ENCODE measurements at regions not wholly inside any gene's neighbourhood (a gene's known extent, or its start where the extent isn't known, plus 50 kb on each side); places are given as distances from the start of the nearest gene placed in this dataset.

DNA sequence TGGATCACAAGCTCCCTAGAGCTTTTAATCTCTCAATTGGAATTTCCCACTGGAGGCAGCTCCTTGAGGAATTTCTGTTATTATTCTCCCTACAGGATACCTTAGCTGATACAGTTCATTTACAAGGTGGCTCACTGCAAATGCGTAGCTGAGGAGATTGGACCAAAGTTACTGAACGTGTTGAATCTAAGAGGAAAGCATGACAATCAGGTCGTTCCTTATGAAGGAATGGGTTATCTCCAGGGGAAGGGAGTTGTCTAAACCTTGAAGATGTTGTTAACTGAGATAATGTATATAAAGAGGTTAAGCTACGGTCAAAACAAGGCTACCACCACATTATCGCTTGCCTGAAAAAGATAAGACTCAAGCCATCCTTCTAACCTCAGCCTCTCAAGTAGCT is 105.8 kb upstream of the TBX3 start (continued):
- TF ChIP-seq FOSL1 (IDR thresholded peaks at IDR 0.05; ENCODE audit: insufficient read depth, low read depth, low read length): no peak

DNA sequence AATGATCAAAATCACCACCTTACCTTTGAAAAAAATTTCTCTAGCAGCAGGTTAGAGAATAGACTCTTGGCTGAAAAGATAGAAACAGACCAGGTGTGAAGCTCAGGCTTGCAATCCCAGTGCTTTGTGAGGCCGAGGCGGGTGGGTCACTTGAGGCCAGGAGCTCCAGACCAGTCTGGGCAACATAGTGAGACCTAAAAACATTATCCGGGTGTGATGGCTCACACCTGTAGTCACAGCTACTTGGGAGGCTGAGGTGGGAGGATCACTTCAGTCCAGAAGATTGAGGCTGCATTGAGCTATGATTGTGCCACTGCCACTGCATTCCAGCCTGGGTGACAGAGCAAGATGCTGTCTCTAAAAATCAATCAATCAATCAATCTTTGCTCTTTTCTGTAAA is 105.3 kb upstream of the TBX3 start:
- no peak overlapping the region for H4K8ac ChIP-seq (ENCODE audit: extremely low read depth, insufficient read depth, low read length)
- H3K18ac ChIP-seq (ENCODE audit: extremely low read depth, low read length): no peak overlapping the region
- H3K79me2 ChIP-seq (ENCODE audit: control insufficient read depth in 1 of 2, insufficient read depth in 2 of 2, low read length in 2 of 2): no peaks in the 10 kb centered on the region
- no peak for TF ChIP-seq KDM5A (IDR thresholded peaks at IDR 0.05; ENCODE audit: low read length)
- TF ChIP-seq CHD1 (IDR thresholded peaks at IDR 0.05; ENCODE audit: low read depth, low read length): no peak
- TF ChIP-seq, protein P1, sequence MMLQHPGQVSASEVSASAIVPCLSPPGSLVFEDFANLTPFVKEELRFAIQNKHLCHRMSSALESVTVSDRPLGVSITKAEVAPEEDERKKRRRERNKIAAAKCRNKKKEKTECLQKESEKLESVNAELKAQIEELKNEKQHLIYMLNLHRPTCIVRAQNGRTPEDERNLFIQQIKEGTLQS (IDR thresholded peaks at IDR 0.05; ENCODE audit: insufficient read depth, low read depth, low read length): no peak
- TF ChIP-seq GABPA (IDR thresholded peaks at IDR 0.05; ENCODE audit: borderline replicate concordance, insufficient read depth, low read length): no peak
- TF ChIP-seq HDAC2 (IDR thresholded peaks at IDR 0.05; ENCODE audit: borderline replicate concordance in 1 of 2, low read depth in 2 of 2, low read length in 2 of 2): no peak
- TF ChIP-seq JUND (IDR thresholded peaks at IDR 0.05; ENCODE audit: low read length): no peak
- no peaks in the 10 kb centered on the region for H3K23me2 ChIP-seq (ENCODE audit: low read depth, low read length)
- H3K27me3 ChIP-seq (replicated peaks in 1 of 4; ENCODE audit: control insufficient read depth in 3 of 4, extremely low read depth in 1 of 4, insufficient read depth in 3 of 4, low read length in 3 of 4): no peaks in the 10 kb centered on the region
- H2BK5ac ChIP-seq (ENCODE audit: low read depth, low read length): no peak overlapping the region
- no peaks in the 10 kb centered on the region for H3K79me1 ChIP-seq (ENCODE audit: low read depth, low read length)
- H2BK12ac ChIP-seq (ENCODE audit: low read depth, low read length): no peak overlapping the region
- H4K91ac ChIP-seq (replicated peaks; ENCODE audit: insufficient read length, low read length): no peak overlapping the region
- no peak overlapping the region for H2BK20ac ChIP-seq (ENCODE audit: low read length)
- H3K4me1 ChIP-seq (replicated peaks in 1 of 4; ENCODE audit: control insufficient read depth in 3 of 4, insufficient read depth in 4 of 4, low read length in 3 of 4): no peaks in the 10 kb centered on the region; a peak in 2 of 7 replicates
- H2BK15ac ChIP-seq (ENCODE audit: low read length): no peak overlapping the region
- H3K4me2 ChIP-seq (ENCODE audit: insufficient read depth in 1 of 2, low read depth in 2 of 2, low read length in 2 of 2): no peak overlapping the region
- no peak overlapping the region for H4K5ac ChIP-seq (ENCODE audit: insufficient read length, low read depth, low read length)
- no peak overlapping the region for H3K9ac ChIP-seq (replicated peaks in 1 of 4; ENCODE audit: extremely low read depth in 1 of 4, low read depth in 3 of 4, low read length in 3 of 4)
- H3K56ac ChIP-seq (replicated peaks; ENCODE audit: insufficient read length, low read depth, low read length): no peak overlapping the region
- H3K23ac ChIP-seq (ENCODE audit: insufficient read length): no peak overlapping the region
- WGBS, 2 experiments (ENCODE audit: extremely low coverage in 1 of 2, insufficient coverage in 1 of 2, insufficient read length in 1 of 2, insufficient replicate concordance in 2 of 2, low coverage in 1 of 2, low lambda C conversion rate in 2 of 2, missing lambda C conversion rate in 1 of 2): 94% methylated on average over 3 of the region's 3 CpGs; no CpG with 5 or more reads in 1 of the 2 experiments
- ChIA-PET CTCF (ENCODE audit: partially characterized antibody) (no interaction called here), POLR2A (ENCODE audit: partially characterized antibody) (no interaction called here)
- no peak overlapping the region for H2AK5ac ChIP-seq (ENCODE audit: low read depth, low read length)
- H3K27ac ChIP-seq (ENCODE audit: low read depth, low read length): no peak overlapping the region
- H2AFZ ChIP-seq (ENCODE audit: low read length): no peak overlapping the region
- no peaks in the 10 kb centered on the region for H3K9me3 ChIP-seq (ENCODE audit: insufficient read depth in 2 of 2, low read depth in 1 of 2, low read length in 1 of 2)
- FAIRE-seq (no peak), DNase-seq (ENCODE audit: low read depth in 1 of 2, low spot score in 2 of 2) (no peak)
- no peak overlapping the region for H3K4ac ChIP-seq (replicated peaks; ENCODE audit: insufficient read length, low read depth, low read length)
- no peaks in the 10 kb centered on the region for H3K36me3 ChIP-seq (ENCODE audit: control insufficient read depth in 2 of 4, insufficient read depth in 4 of 4, low read length in 3 of 4)
- H3K14ac ChIP-seq (ENCODE audit: insufficient read length): no peak overlapping the region
- H3K4me3 ChIP-seq (ENCODE audit: extremely low read depth in 1 of 4, insufficient read depth in 2 of 4, low read depth in 3 of 4, low read length in 4 of 4): no peak overlapping the region
- no peak overlapping the region for H2BK120ac ChIP-seq (replicated peaks; ENCODE audit: low read depth, low read length)
- H4K20me1 ChIP-seq (replicated peaks in 1 of 2; ENCODE audit: control insufficient read depth in 1 of 2, insufficient read depth in 2 of 2, low read length in 2 of 2): no peaks in the 10 kb centered on the region

All from H1 (cell line).